H4 (cell line): ENCODE measurements at regions not wholly inside any gene's neighbourhood (a gene's known extent, or its start where the extent isn't known, plus 50 kb on each side); places are given as distances from the start of the nearest gene placed in this dataset.
"Not testable (repeated sequence)": the region's sequence is repeated elsewhere in the genome, so short reads cannot be mapped to it uniquely, and the experiment has no call there.

Source experiments
- DNase-seq: peaks from one replicate; pipeline ENCODE4 v3.0.0-alpha.2; 2015; ENCODE audit warnings: low spot score

- no peak for DNase-seq
These were observed 51.8 kb upstream of the ENPEP start for GRCh38 chr4:110424144-110424543.

- DNase-seq = no peak
These were observed 57.3 kb upstream of the ENPEP start for GRCh38 chr4:110418641-110419040.

DNA sequence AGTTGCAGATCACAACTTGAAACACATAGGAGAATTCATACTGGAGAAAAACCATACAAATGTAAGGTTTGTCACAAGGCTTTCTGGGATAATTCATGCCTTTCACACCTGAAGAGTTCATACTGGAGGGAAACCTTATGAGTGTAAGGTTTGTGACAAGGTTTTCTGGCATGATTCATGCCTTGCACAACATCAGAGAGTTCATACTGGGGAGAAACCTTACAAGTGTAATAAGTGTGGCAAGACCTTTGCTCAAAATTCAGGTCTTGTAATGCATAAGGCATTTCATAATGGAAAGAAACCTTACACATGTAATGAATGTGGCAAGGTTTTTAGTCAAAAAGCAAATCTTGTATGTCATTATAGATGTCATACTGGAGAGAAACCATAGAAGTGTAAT, 58.8 kb upstream of the ENPEP start:
- DNase-seq = no peak

GRCh38 chr4:110415478-110415877, 60.5 kb upstream of the ENPEP start:
- no peak for DNase-seq

DNA sequence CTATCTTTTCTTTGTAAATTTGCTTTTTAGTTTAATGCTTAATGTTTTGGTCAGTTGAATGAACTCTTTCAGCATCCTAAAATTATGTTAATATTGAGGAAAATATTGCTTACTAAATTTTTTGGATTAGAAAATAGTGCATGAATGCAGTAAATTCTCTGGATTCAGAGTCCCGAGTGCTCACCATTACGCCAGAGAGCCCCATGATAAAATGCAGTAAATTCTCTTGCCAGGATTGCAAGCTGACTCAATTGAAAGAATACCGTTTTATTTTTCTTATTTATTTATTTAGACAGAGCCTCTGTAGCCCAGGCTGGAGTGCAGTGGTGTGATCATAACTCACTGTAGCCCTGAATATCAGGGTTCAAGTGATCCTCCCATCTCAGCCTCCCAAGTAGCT, 60.9 kb upstream of the ENPEP start:
- no peak for DNase-seq

GRCh38 chr4:110414561-110414920, 61.4 kb upstream of the ENPEP start:
- no peak for DNase-seq

GRCh38 chr4:110413807-110414560, 62.0 kb upstream of the ENPEP start:
- DNase-seq = not testable (repeated sequence)

DNA sequence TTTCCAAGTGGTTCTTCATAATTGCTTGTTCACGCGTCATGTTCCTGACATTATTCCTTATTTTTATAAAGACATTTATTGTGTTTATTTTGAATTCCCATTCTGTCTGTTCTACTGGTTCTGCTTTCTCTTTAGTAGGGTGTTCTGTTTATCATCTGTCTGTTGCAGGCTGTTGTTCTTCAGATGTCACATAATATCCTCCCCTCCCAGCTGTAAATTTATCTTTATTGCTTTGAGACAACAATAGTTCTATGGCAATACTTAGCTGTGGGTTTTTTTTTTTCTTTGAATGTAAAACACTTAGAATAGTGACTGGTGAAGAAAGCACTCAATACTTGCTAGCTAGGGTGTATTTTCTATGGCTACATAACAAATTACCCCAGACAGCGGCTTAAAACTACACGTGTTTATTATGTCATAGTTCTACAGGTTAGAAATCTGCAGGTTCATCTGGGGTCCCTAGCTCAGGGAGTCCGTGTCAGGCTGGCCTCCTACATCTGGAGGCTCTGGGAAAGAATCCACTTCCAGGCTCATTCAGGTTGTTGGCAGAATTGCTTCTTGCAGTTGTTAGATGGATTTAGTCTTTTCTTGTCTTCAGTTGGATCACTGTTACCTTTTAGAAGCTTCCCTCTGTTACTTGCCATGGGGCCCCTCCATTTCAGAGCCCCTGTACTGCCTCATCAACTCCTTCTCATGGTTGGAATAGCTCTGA, 63.4 kb upstream of the ENPEP start:
- DNase-seq = no peak

GRCh38 chr4:110411574-110412011, 64.4 kb upstream of the ENPEP start:
- no peak for DNase-seq

GRCh38 chr4:110410853-110411573, 64.9 kb upstream of the ENPEP start:
- not testable (repeated sequence) for DNase-seq

- DNase-seq = no peak
These were observed 75.9 kb upstream of the ENPEP start for GRCh38 chr4:110400086-110400485.

DNA sequence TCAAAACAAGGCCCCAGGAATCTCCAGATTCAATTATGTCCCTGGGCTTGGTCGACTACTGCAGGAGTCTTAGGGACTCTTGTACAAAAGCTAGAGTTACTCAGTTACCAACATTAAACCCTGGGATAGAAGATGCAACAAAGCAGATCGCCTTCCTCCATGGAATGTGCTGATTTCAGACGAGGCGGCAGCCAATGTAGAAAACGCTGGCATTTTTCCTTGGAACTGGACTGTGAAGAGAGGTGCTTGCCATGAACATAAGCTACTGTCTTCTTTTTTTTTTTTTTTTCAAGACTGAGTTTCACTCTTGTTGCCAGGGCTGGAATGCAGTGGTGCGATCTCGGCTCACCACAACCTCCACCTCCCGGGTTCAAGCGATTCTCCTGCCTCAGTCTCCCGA, 76.9 kb upstream of the ENPEP start:
- not testable (repeated sequence) for DNase-seq

- no peak for DNase-seq
These were observed 79.0 kb upstream of the ENPEP start for GRCh38 chr4:110396963-110397362.

DNA sequence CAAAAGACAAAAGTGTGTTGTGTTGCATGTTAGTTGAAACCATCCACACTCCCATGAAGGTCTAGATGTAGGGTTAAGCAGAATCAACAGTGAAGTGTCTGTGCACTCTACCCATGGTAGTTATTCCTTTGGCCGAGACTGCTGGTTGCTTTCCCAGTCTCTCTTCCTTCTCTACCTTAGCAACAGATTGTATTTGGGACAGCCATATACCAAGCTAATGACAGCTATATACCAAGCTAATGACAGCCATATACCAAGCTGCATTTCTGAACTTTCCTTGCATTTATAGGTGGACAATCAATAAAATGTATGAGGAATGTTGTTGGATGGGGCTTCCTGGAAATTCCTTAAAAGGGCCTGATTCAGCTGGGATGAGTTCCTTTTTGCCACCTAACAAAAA, 80.5 kb upstream of the ENPEP start:
- no peak for DNase-seq

GRCh38 chr4:110394871-110395270, 81.1 kb upstream of the ENPEP start:
- no peak for DNase-seq

DNA sequence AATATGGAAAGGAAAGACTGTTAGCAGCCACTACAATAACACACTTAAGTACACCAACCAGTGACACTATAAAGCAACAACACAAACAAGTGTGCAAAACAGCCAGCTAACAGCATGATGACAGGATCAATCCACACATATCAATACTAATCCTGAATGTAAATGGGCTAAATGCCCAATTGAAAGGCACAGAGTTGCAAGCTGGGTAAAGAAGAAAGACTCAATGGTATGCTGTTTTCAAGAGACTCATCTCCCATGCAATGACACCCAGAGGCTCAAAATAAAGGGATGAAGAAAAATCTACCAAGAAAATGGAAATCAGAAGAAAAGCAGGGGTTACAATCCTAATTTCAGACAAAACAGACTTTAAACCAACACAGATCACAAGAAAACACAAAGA, 94.2 kb upstream of the ENPEP start:
- DNase-seq = no peak

GRCh38 chr4:110372485-110372884, 103.5 kb upstream of the ENPEP start:
- no peak for DNase-seq

DNA sequence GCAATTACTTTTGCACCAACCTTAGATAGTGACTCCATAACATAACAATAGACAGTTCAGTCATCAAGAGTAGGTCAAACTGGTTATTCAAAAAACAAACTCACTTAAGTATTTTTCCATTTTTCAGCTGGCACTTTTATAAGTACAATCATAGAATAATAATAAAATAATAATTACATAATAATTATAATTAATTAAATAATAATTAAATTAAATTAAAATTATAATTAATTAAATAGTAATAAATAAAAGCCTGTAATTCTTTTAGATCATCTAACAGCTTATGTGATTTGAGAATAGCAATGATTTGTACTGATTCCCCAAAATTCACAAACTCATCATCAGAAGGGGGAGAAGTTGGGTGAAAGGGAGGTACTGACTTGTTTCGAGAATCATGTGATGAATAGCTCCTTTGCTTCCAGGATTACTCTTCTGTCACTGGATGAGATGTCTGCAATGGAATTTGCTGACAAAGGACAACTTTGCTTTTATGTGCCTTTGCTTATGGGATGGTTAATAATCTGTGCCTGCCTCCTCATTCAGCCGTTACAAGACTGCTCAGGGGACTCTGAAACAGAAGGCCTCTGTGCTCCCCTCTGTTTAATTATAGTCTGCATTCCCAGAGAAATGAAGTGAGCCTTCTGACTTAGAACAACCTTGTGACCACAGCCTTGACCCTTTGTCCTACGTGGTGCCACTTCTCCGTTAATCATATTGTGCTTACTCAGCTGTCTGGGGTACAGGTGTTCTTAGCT, 104.8 kb upstream of the ENPEP start:
- DNase-seq = no peak

DNA sequence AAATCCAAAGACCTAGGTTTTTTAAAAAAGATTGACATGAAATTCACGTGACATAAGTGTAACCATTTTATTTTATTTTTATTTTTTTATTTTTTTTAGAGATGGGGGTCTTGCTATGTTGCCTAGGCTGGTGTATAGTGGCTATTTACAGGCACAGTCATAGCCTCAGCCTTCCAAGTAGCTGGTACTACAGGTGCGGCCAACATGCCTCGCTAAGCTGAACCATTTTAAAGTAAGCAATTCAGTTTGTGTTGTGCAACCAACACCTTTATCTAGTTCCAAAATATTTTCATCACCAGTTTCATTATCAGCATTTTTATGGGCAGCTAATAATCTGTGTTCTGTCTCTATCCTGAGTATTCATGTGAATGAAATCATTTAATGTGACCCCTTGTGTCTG, 107.5 kb upstream of the ENPEP start:
- DNase-seq = no peak

DNA sequence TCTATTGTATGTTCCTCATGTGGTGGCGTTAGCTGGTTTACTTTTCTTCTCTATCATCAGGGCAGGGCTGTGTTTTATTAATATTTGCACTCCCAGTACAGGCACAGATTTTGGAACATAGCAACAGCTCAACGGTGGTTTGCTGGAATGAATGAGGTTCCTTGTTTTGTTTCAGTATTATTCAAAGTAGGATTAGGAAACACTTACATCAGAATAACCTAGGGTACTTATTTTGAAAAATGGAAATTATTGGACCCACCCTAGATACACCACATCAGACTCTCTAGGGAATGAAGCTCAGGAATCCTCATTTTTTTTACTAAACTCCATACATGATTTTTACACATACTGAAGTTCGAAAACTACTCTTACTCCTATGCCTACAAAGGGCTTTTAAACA, 108.8 kb upstream of the ENPEP start:
- no peak for DNase-seq

GRCh38 chr4:110365761-110366160, 110.2 kb upstream of the ENPEP start:
- DNase-seq = no peak

DNA sequence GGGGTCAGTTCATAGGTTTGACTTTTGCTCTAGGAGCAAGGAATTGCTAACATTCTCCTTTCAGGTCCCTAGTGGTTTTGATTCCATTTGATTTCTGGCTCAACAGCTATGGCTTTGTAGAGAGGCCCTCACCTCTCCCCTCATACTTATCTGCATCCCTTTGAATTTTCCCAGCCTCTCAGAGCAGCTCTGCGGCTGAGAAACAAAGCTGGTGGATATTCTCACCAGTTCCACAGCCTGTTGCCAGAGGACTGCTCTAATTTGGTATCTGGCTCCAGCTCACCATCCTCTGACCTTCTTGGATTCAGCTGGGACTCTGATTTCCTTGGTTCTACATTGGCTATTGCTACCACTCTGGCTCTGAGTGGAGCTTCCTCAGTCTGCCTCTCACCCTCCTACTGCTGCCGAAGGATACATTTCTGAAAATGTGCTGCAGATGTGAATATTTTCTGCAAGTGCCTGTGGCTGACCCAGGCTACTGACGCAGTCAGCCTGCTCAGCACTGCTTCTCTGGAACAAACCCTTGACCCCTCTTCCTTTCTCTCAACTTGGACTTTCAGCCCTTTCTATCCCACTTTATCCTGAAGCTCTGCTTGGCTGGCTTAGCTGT, 110.9 kb upstream of the ENPEP start:
- no peak for DNase-seq
